Nephron progenitor cell (in vitro differentiated cells): ENCODE measurements at regions not wholly inside any gene's neighbourhood (a gene's known extent, or its start where the extent isn't known, plus 50 kb on each side); places are given as distances from the start of the nearest gene placed in this dataset.

Experiments
- DNase-seq: peaks from one replicate; pipeline ENCODE4 v3.0.0; 2021
- H3K27ac Mint-ChIP-seq: 2 replicates; pipeline ENCODE4 v1.8.0; 2021; ENCODE audit warnings: mild to moderate bottlenecking, moderate library complexity, mixed read lengths
- H3K27me3 Mint-ChIP-seq: 2 replicates; pipeline ENCODE4 v1.8.0; 2021; ENCODE audit warnings: mild to moderate bottlenecking, low read depth, mixed read lengths; ENCODE audit not compliant: poor library complexity
- H3K36me3 Mint-ChIP-seq: 2 replicates; pipeline ENCODE4 v1.8.0; 2021; ENCODE audit warnings: low read depth, mixed read lengths
- H3K4me1 Mint-ChIP-seq: 2 replicates; pipeline ENCODE4 v1.8.0; 2021; ENCODE audit warnings: mixed read lengths
- H3K4me3 Mint-ChIP-seq: 2 replicates; pipeline ENCODE4 v1.8.0; 2021; ENCODE audit warnings: mild to moderate bottlenecking, moderate library complexity, mixed read lengths
- H3K9me3 Mint-ChIP-seq: 2 replicates; pipeline ENCODE4 v1.8.0; 2021; ENCODE audit warnings: mild to moderate bottlenecking, moderate library complexity, mixed read lengths
- CTCF ChIP-seq: fragments of 200-600 bp; sonication (generic); IDR thresholded peaks from 2 replicates; pipeline ENCODE4 v1.5.0; 2021; ENCODE audit warnings: antibody characterized with exemption

GRCh38 chr13:83340170-83340569 is 542.1 kb downstream of the SLITRK1 start:
- Mint-ChIP-seq H3K9me3 (peaks cover 8% of the 10 kb centered on the region), H3K27ac (no peak overlapping the region), H3K4me3 (no peak overlapping the region), H3K4me1 (no peaks in the 10 kb centered on the region), H3K27me3 (no peaks in the 10 kb centered on the region), H3K36me3 (no peaks in the 10 kb centered on the region)
- no peak for TF ChIP-seq CTCF
- DNase-seq, result no peak

GRCh38 chr13:83333614-83334388 is 548.5 kb downstream of the SLITRK1 start:
- no peaks in the 10 kb centered on the region for H3K36me3 Mint-ChIP-seq
- no peaks in the 10 kb centered on the region for H3K4me1 Mint-ChIP-seq
- no peaks in the 10 kb centered on the region for H3K9me3 Mint-ChIP-seq
- H3K27me3 Mint-ChIP-seq, result peaks cover 3% of the 10 kb centered on the region
- H3K4me3 Mint-ChIP-seq, result no peak overlapping the region
- DNase-seq, result no peak
- no peak for TF ChIP-seq CTCF
- no peak overlapping the region for H3K27ac Mint-ChIP-seq

- no peak for TF ChIP-seq CTCF
- H3K9me3 Mint-ChIP-seq, result no peaks in the 10 kb centered on the region
- DNase-seq, result no peak
- no peaks in the 10 kb centered on the region for H3K4me1 Mint-ChIP-seq
- no peak overlapping the region for H3K4me3 Mint-ChIP-seq
- peaks cover 3% of the 10 kb centered on the region for H3K27me3 Mint-ChIP-seq
- no peaks in the 10 kb centered on the region for H3K36me3 Mint-ChIP-seq
- H3K27ac Mint-ChIP-seq, result no peak overlapping the region
These were observed 549.5 kb downstream of the SLITRK1 start for GRCh38 chr13:83332751-83333150.

- no peak for TF ChIP-seq CTCF
- peaks cover 3% of the 10 kb centered on the region for H3K27me3 Mint-ChIP-seq
- H3K9me3 Mint-ChIP-seq, result no peaks in the 10 kb centered on the region
- no peaks in the 10 kb centered on the region for H3K36me3 Mint-ChIP-seq
- DNase-seq, result no peak
- H3K4me1 Mint-ChIP-seq, result no peaks in the 10 kb centered on the region
- H3K27ac Mint-ChIP-seq, result no peak overlapping the region
- no peak overlapping the region for H3K4me3 Mint-ChIP-seq
These were observed 555.2 kb downstream of the SLITRK1 start for GRCh38 chr13:83327091-83327490.

- DNase-seq, result no peak
- Mint-ChIP-seq H3K36me3 (no peaks in the 10 kb centered on the region), H3K27me3 (no peaks in the 10 kb centered on the region), H3K9me3 (no peaks in the 10 kb centered on the region), H3K27ac (no peak overlapping the region), H3K4me1 (no peaks in the 10 kb centered on the region), H3K4me3 (no peak overlapping the region)
- no peak for TF ChIP-seq CTCF
These were observed 557.0 kb downstream of the SLITRK1 start for GRCh38 chr13:83325125-83325853.
